Adrenal gland (tissue), 9 donors: ENCODE measurements at regions not wholly inside any gene's neighbourhood (a gene's known extent, or its start where the extent isn't known, plus 50 kb on each side); places are given as distances from the start of the nearest gene placed in this dataset.
"Not testable (repeated sequence)": the region's sequence is repeated elsewhere in the genome, so short reads cannot be mapped to it uniquely, and the experiment has no call there.

Source experiments
- DNase-seq, 7 donors: peaks; one replicate each; pipeline ENCODE4 v3.0.0-alpha.2; 2019 to 2020
- H3K27ac ChIP-seq, 5 donors: fragments of 200-600 bp; sonication (generic) in 4 of 5; 1 replicate in 3 of 5; 2 replicates in 2 of 5; pipeline versions ENCODE4 v1.5.1 to v1.8.0; 2016 to 2020; ENCODE audit warnings: mild to moderate bottlenecking in 1 of 5
- H3K27me3 ChIP-seq: fragments of 200-600 bp; 2 replicates; pipeline ENCODE4 v1.8.0; 2021
- H3K36me3 ChIP-seq, 2 donors: fragments of 200-600 bp; replicated peaks in 1 of 2; 1 replicate in 1 of 2; 2 replicates in 1 of 2; pipeline versions ENCODE4 v1.5.1 to v1.8.0; 2018 to 2022
- H3K4me1 ChIP-seq, 2 donors: fragments of 200-600 bp; replicated peaks in 1 of 2; 1 replicate in 1 of 2; 2 replicates in 1 of 2; pipeline versions ENCODE4 v1.5.1 to v1.8.0; 2018 to 2021
- H3K4me3 ChIP-seq, 4 donors: fragments of 200-600 bp; sonication (generic) in 3 of 4; one replicate each; pipeline ENCODE4 v1.5.1; 2016 to 2018
- H3K9me3 ChIP-seq, 3 donors: fragments of 200-600 bp; sonication (generic) in 1 of 3; replicated peaks in 1 of 3; 1 replicate in 2 of 3; 2 replicates in 1 of 3; pipeline versions ENCODE4 v1.5.1 to v1.8.0; 2016 to 2021
- POLR2A ChIP-seq, 2 donors: fragments of 450-650 bp; IDR thresholded peaks; one replicate each; pipeline ENCODE4 v1.6.1; 2017; ENCODE audit warnings: antibody characterized with exemption in 2 of 2, mild to moderate bottlenecking in 2 of 2, moderate library complexity in 1 of 2
- WGBS, 4 donors: extraction: QIAGEN DNeasy Blood & Tissue Kit in 2 of 4; methylation state at CpG; one replicate each; pipeline versions ENCODE4 v1.1.5 to v1.1.7; 2013 to 2017; 5-methylcytosine and 5-hydroxymethylcytosine counted together
- intact Hi-C, 2 donors: fragments of 100-400 bp; cut with DNase I; formaldehyde crosslinking; loops; one replicate each; pipeline versions ENCODE4 v1.14.1 to v1.15.0; 2022 to 2023
- TF ChIP-seq, protein P1 (sequence below), 6 experiments: fragments of 450-650 bp in 4 of 6; fragments of 200-600 bp in 2 of 6; sonication (generic) in 1 of 6; IDR thresholded peaks; 1 replicate in 5 of 6; 2 replicates in 1 of 6; pipeline versions ENCODE4 v1.5.1 to v1.8.0; 2016 to 2021; ENCODE audit warnings: antibody characterized with exemption in 6 of 6, mild to moderate bottlenecking in 2 of 6, moderate library complexity in 1 of 6
- donor health status: healthy with polysubstance abuse.
- donor health status: Bipolar disorder and iron deficiency.
- donor health status: DM: yes; HTN: yes; CAD: no.
- donor health status: DM: no; HTN: no; CAD: no.
- donor health status: DM: no; HTN: no; CAD: no.

GRCh38 chr11:121358760-121359159, 66.2 kb downstream of the SC5D start:
- 38 to 74% (median 61%) methylated on average over 1 of the region's 1 CpG for WGBS, 4 donors
- TF ChIP-seq, protein P1, sequence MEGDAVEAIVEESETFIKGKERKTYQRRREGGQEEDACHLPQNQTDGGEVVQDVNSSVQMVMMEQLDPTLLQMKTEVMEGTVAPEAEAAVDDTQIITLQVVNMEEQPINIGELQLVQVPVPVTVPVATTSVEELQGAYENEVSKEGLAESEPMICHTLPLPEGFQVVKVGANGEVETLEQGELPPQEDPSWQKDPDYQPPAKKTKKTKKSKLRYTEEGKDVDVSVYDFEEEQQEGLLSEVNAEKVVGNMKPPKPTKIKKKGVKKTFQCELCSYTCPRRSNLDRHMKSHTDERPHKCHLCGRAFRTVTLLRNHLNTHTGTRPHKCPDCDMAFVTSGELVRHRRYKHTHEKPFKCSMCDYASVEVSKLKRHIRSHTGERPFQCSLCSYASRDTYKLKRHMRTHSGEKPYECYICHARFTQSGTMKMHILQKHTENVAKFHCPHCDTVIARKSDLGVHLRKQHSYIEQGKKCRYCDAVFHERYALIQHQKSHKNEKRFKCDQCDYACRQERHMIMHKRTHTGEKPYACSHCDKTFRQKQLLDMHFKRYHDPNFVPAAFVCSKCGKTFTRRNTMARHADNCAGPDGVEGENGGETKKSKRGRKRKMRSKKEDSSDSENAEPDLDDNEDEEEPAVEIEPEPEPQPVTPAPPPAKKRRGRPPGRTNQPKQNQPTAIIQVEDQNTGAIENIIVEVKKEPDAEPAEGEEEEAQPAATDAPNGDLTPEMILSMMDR (IDR thresholded peaks at IDR 0.05), result no peak
- TF ChIP-seq POLR2A (IDR thresholded peaks at IDR 0.05), result no peak
- Histone ChIP-seq H3K36me3 (no peaks in the 10 kb centered on the region), H3K27ac (no peak overlapping the region), H3K4me3 (no peak overlapping the region), H3K9me3 (no peaks in the 10 kb centered on the region), H3K27me3 (no peaks in the 10 kb centered on the region), H3K4me1 (no peaks in the 10 kb centered on the region)
- DNase-seq, result no peak
- intact Hi-C loops, result no loop called here

- H3K9me3 ChIP-seq, result no peaks in the 10 kb centered on the region
- H3K27me3 ChIP-seq, result no peaks in the 10 kb centered on the region
- no peaks in the 10 kb centered on the region for H3K36me3 ChIP-seq
- H3K4me3 ChIP-seq, result no peak overlapping the region
- TF ChIP-seq POLR2A (IDR thresholded peaks at IDR 0.05), result no peak
- TF ChIP-seq, protein P1 (IDR thresholded peaks at IDR 0.05), result no peak
- no peaks in the 10 kb centered on the region for H3K4me1 ChIP-seq
- intact Hi-C loops, result no loop called here
- DNase-seq, result no peak
- H3K27ac ChIP-seq, result no peak overlapping the region
These were observed 67.0 kb downstream of the SC5D start for GRCh38 chr11:121359591-121359990.

GRCh38 chr11:121362955-121363354, 70.4 kb downstream of the SC5D start:
- intact Hi-C loops, H3K4me1 ChIP-seq, H3K9me3 ChIP-seq, H3K27me3 ChIP-seq, H3K27ac ChIP-seq, H3K4me3 ChIP-seq, DNase-seq, H3K36me3 ChIP-seq: not testable (repeated sequence)
- 88 to 96% (median 95%) methylated on average over 23 to 41 of the region's 41 CpGs for WGBS, 4 donors

- Histone ChIP-seq H3K9me3 (no peaks in the 10 kb centered on the region), H3K4me1 (peaks cover 0 to 14% of the 10 kb centered on the region in 2 donors), H3K4me3 (no peak overlapping the region), H3K27ac (no peak overlapping the region), H3K27me3 (no peaks in the 10 kb centered on the region), H3K36me3 (no peaks in the 10 kb centered on the region)
- intact Hi-C loops, result no loop called here
- DNase-seq, result no peak
- 87 to 92% (median 88%) methylated on average over 4 of the region's 4 CpGs for WGBS, 4 donors
- TF ChIP-seq, protein P1 (IDR thresholded peaks at IDR 0.05), result no peak
- TF ChIP-seq POLR2A (IDR thresholded peaks at IDR 0.05), result no peak
These were observed 72.7 kb downstream of the SC5D start for GRCh38 chr11:121365304-121365703.

- DNase-seq, result no peak
- no peaks in the 10 kb centered on the region for H3K27me3 ChIP-seq
- peaks cover 0 to 14% of the 10 kb centered on the region in 2 donors for H3K4me1 ChIP-seq
- H3K9me3 ChIP-seq, result no peaks in the 10 kb centered on the region
- H3K27ac ChIP-seq, result no peak overlapping the region
- 79 to 88% (median 85%) methylated on average over 3 to 5 of the region's 5 CpGs for WGBS, 4 donors
- TF ChIP-seq POLR2A (IDR thresholded peaks at IDR 0.05), result no peak
- TF ChIP-seq, protein P1 (IDR thresholded peaks at IDR 0.05), result no peak
- no peak overlapping the region for H3K4me3 ChIP-seq
- no peaks in the 10 kb centered on the region for H3K36me3 ChIP-seq
- intact Hi-C loops, result no loop called here
These were observed 73.5 kb downstream of the SC5D start for GRCh38 chr11:121366038-121366437.
